SJSA1 (cell line): ENCODE measurements at regions not wholly inside any gene's neighbourhood (a gene's known extent, or its start where the extent isn't known, plus 50 kb on each side); places are given as distances from the start of the nearest gene placed in this dataset.

ENCODE experiments used
- DNase-seq, 2 experiments: peaks; one replicate each; pipeline ENCODE4 v3.0.0-alpha.2; 2015 to 2020; ENCODE audit warnings: low spot score in 2 of 2, low read depth in 1 of 2
- H3K27ac ChIP-seq: fragments of 250-450 bp; sonication (Bioruptor Pico); 2 replicates; pipeline ENCODE4 v1.5.1; 2020; ENCODE audit warnings: mild to moderate bottlenecking, moderate library complexity
- H3K27me3 ChIP-seq: fragments of 250-450 bp; sonication (Bioruptor Pico); replicated peaks from 2 replicates; pipeline ENCODE4 v1.5.1; 2020; ENCODE audit warnings: mild to moderate bottlenecking, moderate library complexity
- H3K36me3 ChIP-seq: fragments of 250-450 bp; sonication (Bioruptor Pico); 2 replicates; pipeline ENCODE4 v1.5.1; 2020; ENCODE audit warnings: mild to moderate bottlenecking
- H3K4me1 ChIP-seq: fragments of 250-450 bp; sonication (Bioruptor Pico); replicated peaks from 2 replicates; pipeline ENCODE4 v1.6.1; 2021; ENCODE audit warnings: mild to moderate bottlenecking
- H3K4me3 ChIP-seq: fragments of 250-450 bp; sonication (Bioruptor Pico); 2 replicates; pipeline ENCODE4 v1.5.1; 2020; ENCODE audit warnings: mild to moderate bottlenecking
- H3K9me3 ChIP-seq: fragments of 250-450 bp; sonication (Bioruptor Pico); replicated peaks from 2 replicates; pipeline ENCODE4 v1.5.1; 2020; ENCODE audit warnings: mild to moderate bottlenecking

- DNase-seq = no peak
These were observed 185.2 kb downstream of the CSNK2A3 start for GRCh38 chr11:11167806-11168205.

GRCh38 chr11:11164334-11164690 is 188.7 kb downstream of the CSNK2A3 start:
- Histone ChIP-seq H3K4me1 (no peaks in the 10 kb centered on the region), H3K36me3 (no peaks in the 10 kb centered on the region), H3K27me3 (no peaks in the 10 kb centered on the region; the same call in 1 of the 2 replicates), H3K9me3 (no peaks in the 10 kb centered on the region), H3K4me3 (no peak overlapping the region), H3K27ac (no peak overlapping the region)
- no peak for DNase-seq

More at GRCh38 chr11:11167806-11168205, 185.2 kb downstream of the CSNK2A3 start:
- no peak overlapping the region for H3K27ac ChIP-seq
- H3K9me3 ChIP-seq = no peaks in the 10 kb centered on the region
- no peaks in the 10 kb centered on the region for H3K36me3 ChIP-seq
- H3K27me3 ChIP-seq = no peaks in the 10 kb centered on the region; the same call in 1 of the 2 replicates
- peaks cover 20% of the 10 kb centered on the region for H3K4me1 ChIP-seq
- H3K4me3 ChIP-seq = no peak overlapping the region

- H3K4me1 ChIP-seq = no peaks in the 10 kb centered on the region
- no peaks in the 10 kb centered on the region for H3K9me3 ChIP-seq
- H3K4me3 ChIP-seq = no peak overlapping the region
These were observed 189.2 kb downstream of the CSNK2A3 start for GRCh38 chr11:11163669-11164333.

GRCh38 chr11:11163236-11163635 is 189.8 kb downstream of the CSNK2A3 start:
- no peak for DNase-seq
- no peak overlapping the region for H3K4me3 ChIP-seq
- no peaks in the 10 kb centered on the region for H3K9me3 ChIP-seq
- no peaks in the 10 kb centered on the region for H3K36me3 ChIP-seq
- no peaks in the 10 kb centered on the region for H3K4me1 ChIP-seq
- H3K27me3 ChIP-seq = no peaks in the 10 kb centered on the region; the same call in 1 of the 2 replicates
- no peak overlapping the region for H3K27ac ChIP-seq

More at GRCh38 chr11:11163669-11164333, 189.2 kb downstream of the CSNK2A3 start:
- Histone ChIP-seq H3K36me3 (no peaks in the 10 kb centered on the region), H3K27ac (no peak overlapping the region), H3K27me3 (no peaks in the 10 kb centered on the region; the same call in 1 of the 2 replicates)
- DNase-seq = no peak

- Histone ChIP-seq H3K4me1 (no peaks in the 10 kb centered on the region), H3K9me3 (no peaks in the 10 kb centered on the region), H3K27ac (no peak overlapping the region), H3K4me3 (no peak overlapping the region), H3K27me3 (no peaks in the 10 kb centered on the region; the same call in 1 of the 2 replicates), H3K36me3 (no peaks in the 10 kb centered on the region)
- no peak for DNase-seq
These were observed 195.9 kb downstream of the CSNK2A3 start for GRCh38 chr11:11157185-11157584.

- Histone ChIP-seq H3K36me3 (no peaks in the 10 kb centered on the region), H3K4me1 (no peaks in the 10 kb centered on the region), H3K4me3 (no peak overlapping the region), H3K27me3 (no peaks in the 10 kb centered on the region; the same call in 1 of the 2 replicates), H3K9me3 (no peaks in the 10 kb centered on the region), H3K27ac (no peak overlapping the region)
- DNase-seq = no peak
These were observed 196.9 kb downstream of the CSNK2A3 start for GRCh38 chr11:11155962-11156815.

GRCh38 chr11:11152877-11153276 is 200.2 kb downstream of the CSNK2A3 start:
- no peaks in the 10 kb centered on the region for H3K4me1 ChIP-seq
- H3K9me3 ChIP-seq = no peaks in the 10 kb centered on the region
- H3K27ac ChIP-seq = no peak overlapping the region
- no peaks in the 10 kb centered on the region; the same call in 1 of the 2 replicates for H3K27me3 ChIP-seq
- H3K4me3 ChIP-seq = no peak overlapping the region
- no peak for DNase-seq
- H3K36me3 ChIP-seq = no peaks in the 10 kb centered on the region

GRCh38 chr11:11149671-11150459 is 203.2 kb downstream of the CSNK2A3 start:
- H3K27me3 ChIP-seq = no peaks in the 10 kb centered on the region
- H3K4me3 ChIP-seq = no peak overlapping the region
- no peak for DNase-seq
- no peaks in the 10 kb centered on the region for H3K9me3 ChIP-seq
- no peaks in the 10 kb centered on the region for H3K36me3 ChIP-seq
- H3K27ac ChIP-seq = no peak overlapping the region
- no peaks in the 10 kb centered on the region for H3K4me1 ChIP-seq

GRCh38 chr11:11148596-11148995 is 204.5 kb downstream of the CSNK2A3 start:
- Histone ChIP-seq H3K27me3 (no peaks in the 10 kb centered on the region), H3K4me3 (no peak overlapping the region), H3K27ac (no peak overlapping the region), H3K9me3 (no peaks in the 10 kb centered on the region), H3K36me3 (no peaks in the 10 kb centered on the region), H3K4me1 (no peaks in the 10 kb centered on the region)
- no peak for DNase-seq

GRCh38 chr11:11148104-11148509 is 204.9 kb downstream of the CSNK2A3 start:
- Histone ChIP-seq H3K36me3 (no peaks in the 10 kb centered on the region), H3K4me3 (no peak overlapping the region), H3K27ac (no peak overlapping the region), H3K4me1 (no peaks in the 10 kb centered on the region), H3K9me3 (no peaks in the 10 kb centered on the region), H3K27me3 (no peaks in the 10 kb centered on the region)
- peak; percentile 43 to 53 for DNase-seq

- H3K9me3 ChIP-seq = no peaks in the 10 kb centered on the region
- H3K27me3 ChIP-seq = no peaks in the 10 kb centered on the region
- H3K27ac ChIP-seq = no peak overlapping the region
- H3K4me3 ChIP-seq = no peak overlapping the region
- DNase-seq = no peak
- H3K4me1 ChIP-seq = no peaks in the 10 kb centered on the region
- H3K36me3 ChIP-seq = no peaks in the 10 kb centered on the region
These were observed 206.2 kb downstream of the CSNK2A3 start for GRCh38 chr11:11146830-11147229.

- Histone ChIP-seq H3K4me3 (no peak overlapping the region), H3K36me3 (no peaks in the 10 kb centered on the region)
- no peak for DNase-seq
These were observed 209.2 kb downstream of the CSNK2A3 start for GRCh38 chr11:11143849-11144248.

GRCh38 chr11:11142430-11142829 is 210.6 kb downstream of the CSNK2A3 start:
- H3K4me1 ChIP-seq = no peaks in the 10 kb centered on the region
- no peak for DNase-seq
- H3K36me3 ChIP-seq = no peaks in the 10 kb centered on the region
- H3K27ac ChIP-seq = no peak overlapping the region
- no peaks in the 10 kb centered on the region for H3K9me3 ChIP-seq
- no peak overlapping the region for H3K4me3 ChIP-seq
- H3K27me3 ChIP-seq = no peaks in the 10 kb centered on the region

More at GRCh38 chr11:11143849-11144248, 209.2 kb downstream of the CSNK2A3 start:
- Histone ChIP-seq H3K27me3 (no peaks in the 10 kb centered on the region), H3K9me3 (no peaks in the 10 kb centered on the region), H3K4me1 (no peaks in the 10 kb centered on the region), H3K27ac (no peak overlapping the region)
